Astrocyte (in vitro differentiated cells and primary cell): ENCODE measurements at regions not wholly inside any gene's neighbourhood (a gene's known extent, or its start where the extent isn't known, plus 50 kb on each side); places are given as distances from the start of the nearest gene placed in this dataset.

Experiments used
- DNase-seq: peaks from one replicate; pipeline ENCODE4 v3.0.0-alpha.2; 2010; ENCODE audit warnings: low read depth
- FAIRE-seq: peaks from 2 replicates; lab custom pipeline; 2011; peaks lifted over from hg19 to GRCh38; lab: Jason Lieb, UNC
- H2AFZ ChIP-seq: 2 replicates; pipeline ENCODE4 v1.6.0; 2012; ENCODE audit warnings: low read depth, low read length, inconsistent platforms
- H3K27ac ChIP-seq: 2 replicates; pipeline ENCODE4 v1.5.1; 2011; ENCODE audit warnings: low read depth, low read length, inconsistent platforms
- H3K27me3 ChIP-seq: 2 replicates; pipeline ENCODE4 v1.6.0; 2011; ENCODE audit warnings: low read length, inconsistent platforms; ENCODE audit not compliant: insufficient read depth
- H3K36me3 ChIP-seq: 2 replicates; pipeline ENCODE4 v1.5.1; 2011; ENCODE audit warnings: low read length, inconsistent platforms; ENCODE audit not compliant: insufficient read depth
- H3K4me1 ChIP-seq: 2 replicates; pipeline ENCODE4 v1.5.1; 2011; ENCODE audit warnings: low read length, inconsistent platforms; ENCODE audit not compliant: insufficient read depth
- H3K4me2 ChIP-seq: 2 replicates; pipeline ENCODE4 v1.6.0; 2012; ENCODE audit warnings: low read length, inconsistent platforms
- H3K4me3 ChIP-seq: 2 replicates; pipeline ENCODE4 v1.5.1; 2011; ENCODE audit warnings: low read depth, mild to moderate bottlenecking, low read length, inconsistent platforms; ENCODE audit not compliant: insufficient read depth
- H3K79me2 ChIP-seq: 2 replicates; pipeline ENCODE4 v1.6.0; 2012; ENCODE audit warnings: mild to moderate bottlenecking, low read length, inconsistent platforms; ENCODE audit not compliant: insufficient read depth
- H3K9ac ChIP-seq: 2 replicates; pipeline ENCODE4 v1.6.0; 2012; ENCODE audit warnings: mild to moderate bottlenecking, low read length, inconsistent platforms
- H3K9me3 ChIP-seq: 2 replicates; pipeline ENCODE4 v1.5.1; 2012; ENCODE audit warnings: low read depth, mild to moderate bottlenecking, low read length, inconsistent platforms; ENCODE audit not compliant: insufficient read depth
- H4K20me1 ChIP-seq: 2 replicates; pipeline ENCODE4 v1.6.0; 2012; ENCODE audit warnings: low read length, inconsistent platforms; ENCODE audit not compliant: insufficient read depth
- H3K27ac Mint-ChIP-seq: one replicate; pipeline ENCODE4 v1.8.0; 2021; ENCODE audit warnings: mild to moderate bottlenecking, mixed read lengths; ENCODE audit not compliant: unreplicated experiment
- H3K27me3 Mint-ChIP-seq: one replicate; pipeline ENCODE4 v1.8.0; 2021; ENCODE audit warnings: low read depth, mixed read lengths; ENCODE audit not compliant: unreplicated experiment
- H3K36me3 Mint-ChIP-seq: one replicate; pipeline ENCODE4 v1.8.0; 2021; ENCODE audit warnings: low read depth, mixed read lengths; ENCODE audit not compliant: unreplicated experiment
- H3K4me1 Mint-ChIP-seq: one replicate; pipeline ENCODE4 v1.8.0; 2021; ENCODE audit warnings: low read depth, mixed read lengths; ENCODE audit not compliant: unreplicated experiment
- H3K4me3 Mint-ChIP-seq: one replicate; pipeline ENCODE4 v1.8.0; 2021; ENCODE audit warnings: mild to moderate bottlenecking, moderate library complexity, mixed read lengths; ENCODE audit not compliant: unreplicated experiment
- H3K9me3 Mint-ChIP-seq: one replicate; pipeline ENCODE4 v1.8.0; 2021; ENCODE audit warnings: mild to moderate bottlenecking, mixed read lengths; ENCODE audit not compliant: unreplicated experiment
- CTCF ChIP-seq: IDR thresholded peaks from 2 replicates; pipeline ENCODE4 v1.5.1; 2011; ENCODE audit warnings: low read depth, mild to moderate bottlenecking, inconsistent platforms, low read length, moderate library complexity; ENCODE audit not compliant: insufficient read depth
- EZH2 ChIP-seq: IDR thresholded peaks from 2 replicates; pipeline ENCODE4 v1.6.1; 2012; ENCODE audit warnings: mild to moderate bottlenecking, low read length, inconsistent platforms; ENCODE audit not compliant: insufficient read depth

- Mint-ChIP-seq H3K4me1 (no peaks in the 10 kb centered on the region), H3K9me3 (no peaks in the 10 kb centered on the region), H3K27ac (no peak overlapping the region), H3K27me3 (no peaks in the 10 kb centered on the region), H3K36me3 (no peaks in the 10 kb centered on the region), H3K4me3 (no peak overlapping the region)
- no peaks in the 10 kb centered on the region for H3K79me2 ChIP-seq
- no peak overlapping the region for H3K4me3 ChIP-seq
- no peak overlapping the region for H3K27ac ChIP-seq
- H2AFZ ChIP-seq = no peak overlapping the region
- H3K9me3 ChIP-seq = no peaks in the 10 kb centered on the region
- H3K36me3 ChIP-seq = no peaks in the 10 kb centered on the region
- DNase-seq = no peak
- H3K9ac ChIP-seq = no peak overlapping the region
- H4K20me1 ChIP-seq = no peaks in the 10 kb centered on the region
- TF ChIP-seq EZH2 (no peak), CTCF (no peak)
- FAIRE-seq = no peak
- peaks cover 5% of the 10 kb centered on the region for H3K4me1 ChIP-seq
- no peaks in the 10 kb centered on the region for H3K27me3 ChIP-seq
- H3K4me2 ChIP-seq = no peak overlapping the region
Measured at GRCh38 chr12:47348206-47348605, 268.4 kb upstream of the AMIGO2 start.

- H3K4me1 Mint-ChIP-seq = no peaks in the 10 kb centered on the region
- Histone ChIP-seq H2AFZ (no peak overlapping the region), H3K4me3 (no peak overlapping the region), H3K79me2 (no peaks in the 10 kb centered on the region), H3K36me3 (no peaks in the 10 kb centered on the region), H3K27ac (no peak overlapping the region), H3K4me2 (no peak overlapping the region), H3K4me1 (peaks cover 5% of the 10 kb centered on the region), H3K9me3 (no peaks in the 10 kb centered on the region), H3K27me3 (no peaks in the 10 kb centered on the region), H3K9ac (no peak overlapping the region), H4K20me1 (no peaks in the 10 kb centered on the region)
- H3K27ac Mint-ChIP-seq = no peak overlapping the region
- H3K27me3 Mint-ChIP-seq = no peaks in the 10 kb centered on the region
- no peaks in the 10 kb centered on the region for H3K9me3 Mint-ChIP-seq
- H3K36me3 Mint-ChIP-seq = no peaks in the 10 kb centered on the region
- FAIRE-seq = no peak
- no peak overlapping the region for H3K4me3 Mint-ChIP-seq
- DNase-seq = peak; percentile 44
- TF ChIP-seq EZH2 (no peak), CTCF (no peak)
Measured at GRCh38 chr12:47346251-47347019, 266.7 kb upstream of the AMIGO2 start.
